K562 (cell line): ENCODE measurements at regions not wholly inside any gene's neighbourhood (a gene's known extent, or its start where the extent isn't known, plus 50 kb on each side); places are given as distances from the start of the nearest gene placed in this dataset.

Source experiments
- ATAC-seq: fragments of 200-7000 bp; cut with Tn5 transposase; 3 replicates; pipeline ENCODE4 v1.9.1; 2020; ENCODE audit warnings: moderate library complexity
- BruUV-seq: library from RNA; stranded (reverse); fragments of 400-500 nt; replicated peaks from 2 replicates; lab custom pipeline; 2021; lab: Mats Ljungman, UMichigan
- CTCF ChIA-PET: fragments of 300-600 bp; formaldehyde crosslinking; extraction: SDS; loops from one replicate; lab custom pipeline; 2021; ENCODE audit warnings: low intra/inter-chr PET ratio; lab: Yijun Ruan, JAX
- POLR2A ChIA-PET: fragments of 300-600, 350-650 bp; sonication (Branson Sonifier 250); formaldehyde crosslinking; extraction: SDS; loops from one replicate; lab custom pipeline; 2021; ENCODE audit warnings: antibody characterized with exemption, inconsistent platforms; lab: Yijun Ruan, JAX
- DNase-seq, 4 experiments: peaks; one replicate each; pipeline versions ENCODE4 v3.0.0 to v3.0.0-alpha.2; 2011 to 2018; ENCODE audit warnings: low spot score in 3 of 4, mixed read lengths in 3 of 4; ENCODE audit errors: extremely low read depth in 1 of 4
- FAIRE-seq: peaks from 2 replicates; lab custom pipeline; 2011; peaks lifted over from hg19 to GRCh38; lab: Jason Lieb, UNC
- H2AFZ ChIP-seq: 2 replicates; pipeline ENCODE4 v1.6.0; 2011; ENCODE audit warnings: low read depth, low read length, control low read depth, inconsistent platforms
- H3K27ac ChIP-seq: fragments of 200-600 bp; 3 replicates; pipeline ENCODE4 v1.8.0; 2011; ENCODE audit warnings: low read depth, mild to moderate bottlenecking, control low read depth, inconsistent platforms, low read length, moderate library complexity, mixed read lengths; ENCODE audit errors: extremely low read depth
- H3K27me3 ChIP-seq, 2 experiments: fragments of 300-600 bp in 1 of 2; 2 replicates in 1 of 2; 3 replicates in 1 of 2; pipeline versions ENCODE4 v1.6.0 to v1.8.0; 2011; ENCODE audit warnings: inconsistent platforms in 2 of 2, low read length in 2 of 2, mild to moderate bottlenecking in 1 of 2, mixed read lengths in 1 of 2, moderate library complexity in 1 of 2; ENCODE audit not compliant: control insufficient read depth in 2 of 2, insufficient read depth in 2 of 2
- H3K36me3 ChIP-seq: fragments of 300-600 bp; 3 replicates; pipeline ENCODE4 v1.8.0; 2011; ENCODE audit warnings: mild to moderate bottlenecking, low read length, inconsistent platforms; ENCODE audit not compliant: control insufficient read depth, insufficient read depth
- H3K4me1 ChIP-seq, 2 experiments: fragments of 200-600 bp in 1 of 2; replicated peaks in 1 of 2; 2 replicates in 1 of 2; 3 replicates in 1 of 2; pipeline versions ENCODE4 v1.5.1 to v1.8.0; 2011; ENCODE audit warnings: inconsistent platforms in 2 of 2, low read length in 2 of 2, mild to moderate bottlenecking in 1 of 2, mixed read lengths in 1 of 2, moderate library complexity in 1 of 2; ENCODE audit not compliant: control insufficient read depth in 2 of 2, insufficient read depth in 2 of 2
- H3K4me2 ChIP-seq: 2 replicates; pipeline ENCODE4 v1.6.1; 2011; ENCODE audit warnings: low read length, control low read depth, inconsistent platforms, mixed read lengths; ENCODE audit not compliant: insufficient read depth
- H3K4me3 ChIP-seq: fragments of 200-600 bp; sonication (generic), shearing (Covaris generic); 2 replicates; pipeline ENCODE4 v1.5.1; 2016; ENCODE audit warnings: control low read depth, inconsistent platforms
- H3K79me2 ChIP-seq: fragments of 200-600 bp; 3 replicates; pipeline ENCODE4 v1.8.0; 2011; ENCODE audit warnings: low read length, inconsistent platforms; ENCODE audit not compliant: control insufficient read depth, insufficient read depth
- H3K9ac ChIP-seq, 2 experiments: 2 replicates each; pipeline versions ENCODE4 v1.6.0 to v1.6.1; 2011; ENCODE audit warnings: low read depth in 2 of 2, low read length in 2 of 2, control low read depth in 1 of 2, inconsistent platforms in 1 of 2, mild to moderate bottlenecking in 1 of 2, mixed read lengths in 1 of 2; ENCODE audit not compliant: insufficient read depth in 1 of 2
- H3K9me1 ChIP-seq: one replicate; pipeline ENCODE4 v1.6.0; 2011; ENCODE audit warnings: inconsistent platforms, mild to moderate bottlenecking, low read length, moderate library complexity; ENCODE audit not compliant: control insufficient read depth, insufficient read depth
- H3K9me3 ChIP-seq: replicated peaks from 2 replicates; pipeline ENCODE4 v1.5.1; 2011; ENCODE audit warnings: low read depth, low read length, inconsistent platforms; ENCODE audit not compliant: control insufficient read depth, insufficient read depth
- H4K20me1 ChIP-seq: replicated peaks from 2 replicates; pipeline ENCODE4 v1.6.1; 2011; ENCODE audit warnings: low read length, inconsistent platforms, mixed read lengths; ENCODE audit not compliant: control insufficient read depth, insufficient read depth
- FOXJ3 ChIP-seq: sonication (generic); formaldehyde crosslinking; IDR thresholded peaks from 2 replicates; pipeline ENCODE4 v1.4.0; 2020; ENCODE audit warnings: mild to moderate bottlenecking, missing genetic modification reagents
- HNRNPK ChIP-seq: fragments of 200-400 bp; formaldehyde crosslinking; IDR thresholded peaks from one replicate; pipeline ENCODE4 v1.6.1; 2018; ENCODE audit warnings: mild to moderate bottlenecking, low read depth, low read length; ENCODE audit not compliant: poor library complexity, severe bottlenecking
- LARP7 ChIP-seq: fragments of 450-650 bp; IDR thresholded peaks from 2 replicates; pipeline ENCODE4 v1.6.1; 2016
- RERE ChIP-seq: sonication (generic); formaldehyde crosslinking; IDR thresholded peaks from 2 replicates; pipeline ENCODE4 v1.8.0; 2023; ENCODE audit warnings: missing genetic modification reagents, mild to moderate bottlenecking, borderline replicate concordance
- SMARCE1 ChIP-seq: fragments of 450-650 bp; IDR thresholded peaks from 2 replicates; pipeline ENCODE4 v1.7.1; 2016; ENCODE audit warnings: mild to moderate bottlenecking
- TCF15 ChIP-seq: fragments of 250-450 bp; sonication (Bioruptor Pico); IDR thresholded peaks from 2 replicates; pipeline ENCODE4 v1.8.0; 2022; ENCODE audit warnings: moderate library complexity, mild to moderate bottlenecking, inconsistent platforms
- XRCC4 ChIP-seq: IDR thresholded peaks from one replicate; pipeline ENCODE4 v1.6.1; 2011; ENCODE audit not compliant: insufficient read depth, insufficient read length; ENCODE audit errors: extremely low read depth
- ZFP1 ChIP-seq: fragments of 450-650 bp; formaldehyde crosslinking; IDR thresholded peaks from 2 replicates; pipeline ENCODE4 v1.4.0; 2020; ENCODE audit warnings: mild to moderate bottlenecking, mixed read lengths
- ZNF143 ChIP-seq: sonication (generic); formaldehyde crosslinking; IDR thresholded peaks from 2 replicates; pipeline ENCODE4 v1.9.0; 2022; ENCODE audit warnings: mild to moderate bottlenecking, missing genetic modification reagents
- ZNF197 ChIP-seq: fragments of 200-800 bp; sonication (Bioruptor generic); IDR thresholded peaks from 2 replicates; pipeline ENCODE4 v1.6.1; 2016; ENCODE audit warnings: low read depth, missing genetic modification characterization, missing compliant biosample characterization
- ZNF24 ChIP-seq: fragments of 450-650 bp; IDR thresholded peaks from 2 replicates; pipeline ENCODE4 v1.6.1; 2016
- WGBS: fragments of 100-300 bp; shearing (Covaris generic); methylation state at CpG from one replicate; pipeline ENCODE4 v1.1.6; 2016; ENCODE audit warnings: low coverage, mixed read lengths; ENCODE audit not compliant: insufficient coverage; ENCODE audit errors: missing lambda C conversion rate; 5-methylcytosine and 5-hydroxymethylcytosine counted together
- in situ Hi-C: fragments of 300-500 bp; cut with MboI; formaldehyde crosslinking; loops from 4 replicates; pipeline ENCODE4 v1.15.0; 2018; ENCODE audit warnings: inconsistent platforms, mixed read lengths
- intact Hi-C: fragments of 100-400 bp; cut with micrococcal nuclease; formaldehyde crosslinking; loops from 2 replicates; pipeline ENCODE4 v1.14.2; 2022
- TF ChIP-seq, protein P1 (sequence below): fragments of 250-450 bp; sonication (Bioruptor Pico); IDR thresholded peaks from 2 replicates; pipeline ENCODE4 v1.5.0; 2021; ENCODE audit warnings: mild to moderate bottlenecking, moderate library complexity
- TF ChIP-seq, protein P2 (sequence below): fragments of 250-450 bp; sonication (Bioruptor Pico); IDR thresholded peaks from 2 replicates; pipeline ENCODE4 v1.4.0; 2020; ENCODE audit warnings: mild to moderate bottlenecking

- CTCF ChIA-PET, result no interaction called here
- FAIRE-seq (no peak), ATAC-seq (no peak), DNase-seq (no peak)
- Histone ChIP-seq H3K36me3 (no peaks in the 10 kb centered on the region), H3K79me2 (no peaks in the 10 kb centered on the region), H3K9me1 (no peaks in the 10 kb centered on the region), H3K4me3 (no peak overlapping the region), H3K27ac (no peak overlapping the region), H3K9me3 (no peaks in the 10 kb centered on the region), H3K4me2 (no peak overlapping the region), H3K27me3 (no peaks in the 10 kb centered on the region), H3K9ac (no peak overlapping the region), H3K4me1 (no peaks in the 10 kb centered on the region), H2AFZ (no peak overlapping the region), H4K20me1 (no peaks in the 10 kb centered on the region; the same call in 1 of the 2 replicates)
- intact Hi-C loops, result no loop called here
- POLR2A ChIA-PET, result interaction anchor here (0.7 to 0.8 kb wide), 2 partner anchors 16 to 777 kb away, joined by 3 read pairs; no protein-coding TSS in a partner anchor
- WGBS, result 0% methylated on average over 3 of the region's 3 CpGs
- BruUV-seq, result no TSS peak
- in situ Hi-C loops, result no loop called here
- no peak for TF ChIP-seq ZFP1 (CRISPR knock-in tag)
- no peak for TF ChIP-seq FOXJ3 (CRISPR knock-in tag)
- TF ChIP-seq, protein P1, sequence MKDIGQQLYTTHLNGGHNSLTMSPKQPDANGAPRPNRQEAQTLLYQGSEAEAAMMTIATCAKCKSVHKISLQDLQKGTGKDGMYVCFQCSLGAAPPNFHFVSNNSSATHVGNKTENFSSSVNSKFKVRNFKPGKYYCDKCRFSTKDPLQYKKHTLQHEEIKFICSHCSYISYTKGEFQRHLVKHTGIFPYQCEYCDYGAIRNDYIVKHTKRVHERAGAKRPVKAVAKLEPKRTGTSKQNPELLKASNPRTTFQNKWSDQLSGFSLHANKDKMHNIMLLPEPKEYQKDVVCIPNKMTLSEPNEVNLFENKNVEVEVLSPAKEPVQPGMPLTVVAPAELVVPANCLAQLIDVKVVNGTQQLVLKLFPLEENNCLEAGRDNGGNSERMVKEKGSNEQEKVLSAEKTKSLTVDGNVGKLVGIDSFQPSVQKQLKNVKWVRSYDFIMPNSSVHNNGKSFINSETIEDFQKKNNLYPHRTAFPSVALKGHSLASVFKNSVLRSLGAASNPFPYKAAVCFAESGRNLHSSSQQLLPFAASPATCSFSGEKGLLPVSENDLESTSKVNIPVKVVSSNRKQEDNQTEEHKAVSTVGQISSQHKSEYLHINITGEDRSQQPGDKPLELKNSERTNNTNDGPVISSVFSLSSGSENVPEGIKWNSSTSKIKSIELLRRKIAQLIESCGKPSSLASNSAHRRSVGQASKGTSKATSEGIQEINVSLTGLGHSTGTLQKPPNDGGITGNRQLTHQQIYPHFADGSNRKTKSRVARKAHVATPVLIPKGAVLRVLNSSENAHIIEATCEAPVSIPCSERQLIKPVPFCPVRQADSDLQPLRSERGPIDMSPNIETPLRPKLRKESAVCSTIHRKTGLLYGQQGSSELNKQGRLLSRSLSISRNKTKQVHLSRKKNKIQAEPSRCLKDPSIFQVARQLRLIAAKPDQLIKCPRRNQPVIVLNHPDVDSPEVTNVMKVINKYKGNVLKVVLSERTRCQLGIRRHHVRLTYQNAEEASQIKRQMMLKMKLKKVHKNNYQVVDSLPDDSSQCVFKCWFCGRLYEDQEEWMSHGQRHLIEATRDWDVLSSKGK (CRISPR knock-in tag), result no peak
- TF ChIP-seq SMARCE1, result no peak
- TF ChIP-seq, protein P2, sequence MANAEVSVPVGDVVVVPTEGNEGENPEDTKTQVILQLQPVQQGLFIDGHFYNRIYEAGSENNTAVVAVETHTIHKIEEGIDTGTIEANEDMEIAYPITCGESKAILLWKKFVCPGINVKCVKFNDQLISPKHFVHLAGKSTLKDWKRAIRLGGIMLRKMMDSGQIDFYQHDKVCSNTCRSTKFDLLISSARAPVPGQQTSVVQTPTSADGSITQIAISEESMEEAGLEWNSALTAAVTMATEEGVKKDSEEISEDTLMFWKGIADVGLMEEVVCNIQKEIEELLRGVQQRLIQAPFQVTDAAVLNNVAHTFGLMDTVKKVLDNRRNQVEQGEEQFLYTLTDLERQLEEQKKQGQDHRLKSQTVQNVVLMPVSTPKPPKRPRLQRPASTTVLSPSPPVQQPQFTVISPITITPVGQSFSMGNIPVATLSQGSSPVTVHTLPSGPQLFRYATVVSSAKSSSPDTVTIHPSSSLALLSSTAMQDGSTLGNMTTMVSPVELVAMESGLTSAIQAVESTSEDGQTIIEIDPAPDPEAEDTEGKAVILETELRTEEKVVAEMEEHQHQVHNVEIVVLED (CRISPR knock-in tag), result no peak
- TF ChIP-seq XRCC4, result no peak
- no peak for TF ChIP-seq RERE (CRISPR knock-in tag)
- no peak for TF ChIP-seq ZNF24
- no peak for TF ChIP-seq HNRNPK
- no peak for TF ChIP-seq ZNF143
- TF ChIP-seq TCF15 (CRISPR knock-in tag), result no peak
- TF ChIP-seq ZNF197 (CRISPR knock-in tag), result no peak
- TF ChIP-seq LARP7, result no peak
Observed at GRCh38 chr5:96201503-96201902, 231.5 kb downstream of the PCSK1 start.
